PC-9 (cell line): ENCODE measurements at regions not wholly inside any gene's neighbourhood (a gene's known extent, or its start where the extent isn't known, plus 50 kb on each side); places are given as distances from the start of the nearest gene placed in this dataset.

ENCODE experiments used
- BruUV-seq: library from RNA; stranded (reverse); fragments of 400-500 nt; replicated peaks from 2 replicates; lab custom pipeline; 2021; lab: Mats Ljungman, UMichigan
- CTCF ChIA-PET: fragments of 300-600 bp; sonication (Branson Sonifier 250); formaldehyde crosslinking; loops from one replicate; lab custom pipeline; 2022; ENCODE audit warnings: antibody characterized with exemption; lab: Charles Lee
- POLR2A ChIA-PET: fragments of 300-600 bp; sonication (Branson Sonifier 250); formaldehyde crosslinking; loops from one replicate; lab custom pipeline; 2022; ENCODE audit warnings: antibody characterized with exemption; ENCODE audit not compliant: unreplicated experiment; lab: Charles Lee
- DNase-seq, 2 experiments: peaks; one replicate each; pipeline versions ENCODE4 v3.0.0 to v3.0.0-alpha.2; 2015 to 2022; ENCODE audit warnings: mixed read lengths in 1 of 2
- H2AFZ ChIP-seq: fragments of 200-600 bp; sonication (generic); 2 replicates; pipeline ENCODE4 v1.8.1; 2017; ENCODE audit warnings: antibody characterized with exemption
- H3F3A ChIP-seq: fragments of 200-600 bp; sonication (generic); 2 replicates; pipeline ENCODE4 v1.8.1; 2017; ENCODE audit warnings: antibody characterized with exemption, mild to moderate bottlenecking, low read depth; ENCODE audit not compliant: insufficient read depth
- H3K27ac ChIP-seq: fragments of 200-600 bp; sonication (generic); 2 replicates; pipeline ENCODE4 v1.6.1; 2016; ENCODE audit warnings: mixed run types
- H3K27me3 ChIP-seq: fragments of 200-600 bp; sonication (generic); 2 replicates; pipeline ENCODE4 v1.6.1; 2016; ENCODE audit warnings: low read depth, mixed run types; ENCODE audit not compliant: insufficient read depth
- H3K36me3 ChIP-seq: fragments of 200-600 bp; sonication (generic); 2 replicates; pipeline ENCODE4 v1.6.1; 2016; ENCODE audit warnings: low read depth, mixed run types
- H3K4me1 ChIP-seq: fragments of 200-600 bp; sonication (generic); replicated peaks from 2 replicates; pipeline ENCODE4 v1.6.1; 2016; ENCODE audit warnings: mixed run types; ENCODE audit not compliant: insufficient read depth
- H3K4me2 ChIP-seq: fragments of 200-600 bp; sonication (generic); 2 replicates; pipeline ENCODE4 v1.6.1; 2017; ENCODE audit warnings: mixed run types
- H3K4me3 ChIP-seq: fragments of 200-600 bp; sonication (generic); 2 replicates; pipeline ENCODE4 v1.6.1; 2016; ENCODE audit warnings: mixed run types
- H3K79me2 ChIP-seq: fragments of 200-600 bp; sonication (generic); 2 replicates; pipeline ENCODE4 v1.6.1; 2017; ENCODE audit warnings: low read depth, mixed run types
- H3K9me2 ChIP-seq: fragments of 200-600 bp; sonication (generic); 2 replicates; pipeline ENCODE4 v1.8.1; 2017; ENCODE audit warnings: mild to moderate bottlenecking; ENCODE audit not compliant: insufficient read depth
- H3K9me3 ChIP-seq: fragments of 200-600 bp; sonication (generic); 2 replicates; pipeline ENCODE4 v1.8.1; 2016; ENCODE audit warnings: low read depth; ENCODE audit not compliant: insufficient read depth
- H4K20me1 ChIP-seq: fragments of 200-600 bp; sonication (generic); 2 replicates; pipeline ENCODE4 v1.8.1; 2017; ENCODE audit not compliant: insufficient read depth
- CTCF ChIP-seq: fragments of 200-600 bp; sonication (generic); conservative IDR thresholded peaks from 2 replicates; pipeline ENCODE4 v1.6.1; 2017; ENCODE audit warnings: mixed run types, antibody characterized with exemption, mild to moderate bottlenecking, moderate library complexity
- EZH2 ChIP-seq: fragments of 200-600 bp; sonication (generic); IDR thresholded peaks from 2 replicates; pipeline ENCODE4 v1.8.0; 2017; ENCODE audit warnings: antibody characterized with exemption, low read depth
- intact Hi-C: fragments of 100-400 bp; cut with micrococcal nuclease; formaldehyde crosslinking; loops from one replicate; pipeline ENCODE4 v1.10.0; 2022; ENCODE audit not compliant: unreplicated experiment

DNA sequence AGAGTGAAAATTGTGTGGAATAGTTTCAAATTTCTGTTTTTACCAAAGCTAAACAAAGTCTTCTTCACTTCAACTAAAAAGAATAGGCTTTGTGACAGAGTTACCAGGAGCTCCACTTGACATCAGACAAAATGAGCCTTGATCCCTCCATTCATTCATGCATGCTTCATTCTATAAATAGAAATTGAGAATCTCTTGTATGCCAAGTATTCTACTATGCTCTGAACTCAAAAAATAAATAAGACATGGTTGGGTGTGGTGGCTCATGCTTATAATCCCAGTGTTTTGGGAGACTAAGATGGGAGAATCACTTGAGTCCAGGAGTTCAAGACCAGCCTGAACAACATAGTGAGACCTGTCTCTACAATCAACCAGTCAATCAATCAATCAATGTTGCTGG is 236.6 kb upstream of the FAM83B start:
- intact Hi-C loops, result no loop called here
- H3K4me2 ChIP-seq, result no peak overlapping the region
- no peak for DNase-seq
- H3K9me2 ChIP-seq, result no peaks in the 10 kb centered on the region
- POLR2A ChIA-PET, result no interaction called here
- no peaks in the 10 kb centered on the region for H3K9me3 ChIP-seq
- TF ChIP-seq EZH2, result no peak
- TF ChIP-seq CTCF, result no peak
- no peaks in the 10 kb centered on the region for H3K79me2 ChIP-seq
- BruUV-seq, result no TSS peak
- H2AFZ ChIP-seq, result no peak overlapping the region
- H3K27me3 ChIP-seq, result no peaks in the 10 kb centered on the region
- H3K4me3 ChIP-seq, result no peak overlapping the region
- H3K4me1 ChIP-seq, result no peaks in the 10 kb centered on the region
- no peaks in the 10 kb centered on the region for H4K20me1 ChIP-seq
- H3K27ac ChIP-seq, result no peak overlapping the region
- CTCF ChIA-PET, result no interaction called here
- H3K36me3 ChIP-seq, result no peaks in the 10 kb centered on the region
- H3F3A ChIP-seq, result no peaks in the 10 kb centered on the region

DNA sequence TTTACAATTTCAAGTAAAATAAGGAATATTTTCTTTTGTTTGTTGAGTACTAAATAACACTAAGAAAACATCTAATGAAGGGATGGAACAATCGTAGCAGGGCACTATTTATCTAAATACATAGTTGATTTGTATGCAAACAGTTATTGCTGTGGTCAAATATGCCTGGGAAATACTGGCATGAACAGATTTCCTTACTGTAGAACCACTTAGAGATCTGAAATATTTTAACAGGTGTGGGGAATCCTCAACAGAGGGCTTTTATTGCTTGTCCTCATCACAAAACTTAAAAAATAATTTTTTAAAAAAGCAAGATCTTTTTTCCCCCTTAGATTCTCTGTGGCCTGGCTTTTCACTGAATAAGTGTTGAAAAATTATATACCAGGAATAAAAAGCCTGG is 233.0 kb upstream of the FAM83B start:
- ChIA-PET CTCF (no interaction called here), POLR2A (no interaction called here)
- Histone ChIP-seq H4K20me1 (no peaks in the 10 kb centered on the region), H3K4me1 (no peaks in the 10 kb centered on the region), H3K36me3 (no peaks in the 10 kb centered on the region), H3K9me3 (no peaks in the 10 kb centered on the region), H3F3A (no peaks in the 10 kb centered on the region), H3K27ac (no peak overlapping the region), H3K9me2 (no peaks in the 10 kb centered on the region), H3K4me2 (no peak overlapping the region), H2AFZ (no peak overlapping the region), H3K4me3 (no peak overlapping the region), H3K79me2 (no peaks in the 10 kb centered on the region), H3K27me3 (no peaks in the 10 kb centered on the region)
- DNase-seq, result no peak
- TF ChIP-seq CTCF (no peak), EZH2 (no peak)
- BruUV-seq, result no TSS peak
- intact Hi-C loops, result no loop called here

DNA sequence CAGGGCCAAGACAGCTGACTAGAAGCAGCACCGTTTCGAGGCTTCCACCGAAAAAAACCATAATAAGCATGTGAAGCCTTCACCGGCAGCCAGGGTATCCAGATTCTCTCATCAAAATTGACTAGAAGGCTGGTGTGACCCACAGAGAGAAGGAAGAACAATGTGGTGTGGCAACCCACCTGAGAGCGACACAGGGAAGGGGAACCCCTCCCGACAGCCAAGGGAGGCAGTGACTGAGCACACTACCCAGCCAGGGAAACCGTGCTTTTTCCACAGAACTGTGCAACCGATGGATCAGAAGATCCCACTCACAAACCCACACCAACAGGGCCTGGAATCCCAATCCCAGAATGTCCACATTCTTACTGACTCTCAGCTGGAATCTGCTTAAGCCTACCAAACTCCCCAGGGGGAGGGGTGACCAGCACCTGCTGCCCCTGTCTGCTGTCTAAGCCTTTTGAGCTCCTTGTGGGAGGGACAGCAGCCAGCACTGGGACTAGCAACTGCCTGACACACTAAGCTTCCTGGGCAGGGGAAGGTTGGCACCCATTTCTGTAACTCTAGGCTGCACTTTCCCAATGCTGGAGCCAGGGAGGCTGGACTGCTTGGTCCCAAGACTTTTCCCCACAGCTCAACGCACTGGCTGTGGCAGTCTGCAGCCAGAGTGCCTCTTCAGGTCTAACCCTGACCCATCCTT is 231.9 kb upstream of the FAM83B start:
- intact Hi-C loops, result no loop called here
- ChIA-PET POLR2A (no interaction called here), CTCF (no interaction called here)
- no peaks in the 10 kb centered on the region for H3K79me2 ChIP-seq
- BruUV-seq, result no TSS peak
- no peaks in the 10 kb centered on the region for H3K4me1 ChIP-seq
- no peaks in the 10 kb centered on the region for H3K36me3 ChIP-seq
- H3K27ac ChIP-seq, result no peak overlapping the region
- no peak overlapping the region for H2AFZ ChIP-seq
- no peak overlapping the region for H3K4me3 ChIP-seq
- no peaks in the 10 kb centered on the region for H4K20me1 ChIP-seq
- H3K4me2 ChIP-seq, result no peak overlapping the region
- H3K9me3 ChIP-seq, result no peaks in the 10 kb centered on the region
- no peaks in the 10 kb centered on the region for H3F3A ChIP-seq
- DNase-seq, result no peak
- no peaks in the 10 kb centered on the region for H3K9me2 ChIP-seq
- H3K27me3 ChIP-seq, result no peaks in the 10 kb centered on the region
- TF ChIP-seq CTCF (no peak), EZH2 (no peak)
